ENCODE measurements at regions not wholly inside any gene's neighbourhood (a gene's known extent, or its start where the extent isn't known, plus 50 kb on each side); places are given as distances from the start of the nearest gene placed in this dataset.

- peaks cover 85% of the 10 kb centered on the region for H3K27me3 ChIP-seq (ENCODE audit: insufficient read depth, low read depth, severe bottlenecking)
- H3K27ac ChIP-seq = no peak overlapping the region
- no peak for DNase-seq
- H3K36me3 ChIP-seq = no peaks in the 10 kb centered on the region
- H3K9me3 ChIP-seq (ENCODE audit: severe bottlenecking) = no peaks in the 10 kb centered on the region
- H3K4me3 ChIP-seq (ENCODE audit: low read depth, low read length) = no peak overlapping the region
- no peak for TF ChIP-seq CTCF (IDR thresholded peaks at IDR 0.05; ENCODE audit: low read depth, low read length)
Measured at GRCh38 chr18:45284851-45285250, 330.4 kb upstream of the SLC14A2 start.

- peaks cover 85% of the 10 kb centered on the region for H3K27me3 ChIP-seq (ENCODE audit: insufficient read depth, low read depth, severe bottlenecking)
- no peak for TF ChIP-seq CTCF (IDR thresholded peaks at IDR 0.05; ENCODE audit: low read depth, low read length)
- DNase-seq = no peak
- no peaks in the 10 kb centered on the region for H3K36me3 ChIP-seq
- no peak overlapping the region for H3K4me3 ChIP-seq (ENCODE audit: low read depth, low read length)
- H3K9me3 ChIP-seq (ENCODE audit: severe bottlenecking) = no peaks in the 10 kb centered on the region
- no peak overlapping the region for H3K27ac ChIP-seq
Measured at GRCh38 chr18:45285251-45285650, 330.0 kb upstream of the SLC14A2 start.

GRCh38 chr18:45286431-45286830 is 328.8 kb upstream of the SLC14A2 start:
- H3K27me3 ChIP-seq (ENCODE audit: insufficient read depth, low read depth, severe bottlenecking) = peaks cover 84% of the 10 kb centered on the region
- DNase-seq = no peak
- H3K36me3 ChIP-seq = no peaks in the 10 kb centered on the region
- no peak overlapping the region for H3K27ac ChIP-seq
- no peak overlapping the region for H3K4me3 ChIP-seq (ENCODE audit: low read depth, low read length)
- no peak for TF ChIP-seq CTCF (IDR thresholded peaks at IDR 0.05; ENCODE audit: low read depth, low read length)
- no peaks in the 10 kb centered on the region for H3K9me3 ChIP-seq (ENCODE audit: severe bottlenecking)

GRCh38 chr18:45287531-45287930 is 327.7 kb upstream of the SLC14A2 start:
- peaks cover 84% of the 10 kb centered on the region for H3K27me3 ChIP-seq (ENCODE audit: insufficient read depth, low read depth, severe bottlenecking)
- no peak overlapping the region for H3K4me3 ChIP-seq (ENCODE audit: low read depth, low read length)
- H3K9me3 ChIP-seq (ENCODE audit: severe bottlenecking) = no peaks in the 10 kb centered on the region
- no peak overlapping the region for H3K27ac ChIP-seq
- DNase-seq = no peak
- no peaks in the 10 kb centered on the region for H3K36me3 ChIP-seq
- no peak for TF ChIP-seq CTCF (IDR thresholded peaks at IDR 0.05; ENCODE audit: low read depth, low read length)

GRCh38 chr18:45290364-45290763 is 324.9 kb upstream of the SLC14A2 start:
- H3K27me3 ChIP-seq (ENCODE audit: insufficient read depth, low read depth, severe bottlenecking) = peaks cover 90% of the 10 kb centered on the region
- no peaks in the 10 kb centered on the region for H3K9me3 ChIP-seq (ENCODE audit: severe bottlenecking)
- no peak overlapping the region for H3K4me3 ChIP-seq (ENCODE audit: low read depth, low read length)
- no peaks in the 10 kb centered on the region for H3K36me3 ChIP-seq
- no peak for DNase-seq
- no peak for TF ChIP-seq CTCF (IDR thresholded peaks at IDR 0.05; ENCODE audit: low read depth, low read length)
- no peak overlapping the region for H3K27ac ChIP-seq

All from WERI-Rb-1 (cell line).